ENCODE measurements at regions not wholly inside any gene's neighbourhood (a gene's known extent, or its start where the extent isn't known, plus 50 kb on each side); places are given as distances from the start of the nearest gene placed in this dataset.
A peak's percentile ranks its signal among the peaks of the same experiment; 100 is the strongest.

- no peak overlapping the region for H3K4me3 ChIP-seq (ENCODE audit: low read length)
- TF ChIP-seq CTCF (conservative IDR thresholded peaks at IDR 0.05; ENCODE audit: low read depth, low read length): no peak
- peak; percentile 49 for DNase-seq (ENCODE audit: low read depth)
Observed at GRCh38 chr3:192033246-192033645, 572.3 kb downstream of the PYDC2 start.

- peak; percentile 54 for DNase-seq (ENCODE audit: low read depth)
- no peak for TF ChIP-seq CTCF (conservative IDR thresholded peaks at IDR 0.05; ENCODE audit: low read depth, low read length)
- no peak overlapping the region for H3K4me3 ChIP-seq (ENCODE audit: low read length)
Observed at GRCh38 chr3:192038726-192039125, 577.8 kb downstream of the PYDC2 start.

- no peak for TF ChIP-seq CTCF (conservative IDR thresholded peaks at IDR 0.05; ENCODE audit: low read depth, low read length)
- no peak overlapping the region for H3K4me3 ChIP-seq (ENCODE audit: low read length)
- no peak for DNase-seq (ENCODE audit: low read depth)
Observed at GRCh38 chr3:192039593-192039992, 578.6 kb downstream of the PYDC2 start.

GRCh38 chr3:192040282-192041043 lies 579.5 kb downstream of the PYDC2 start:
- DNase-seq (ENCODE audit: low read depth): no peak
- TF ChIP-seq CTCF (conservative IDR thresholded peaks at IDR 0.05; ENCODE audit: low read depth, low read length): no peak
- no peak overlapping the region for H3K4me3 ChIP-seq (ENCODE audit: low read length)

GRCh38 chr3:192042116-192042515 lies 581.2 kb downstream of the PYDC2 start:
- TF ChIP-seq CTCF (conservative IDR thresholded peaks at IDR 0.05; ENCODE audit: low read depth, low read length): no peak
- no peak for DNase-seq (ENCODE audit: low read depth)
- H3K4me3 ChIP-seq (ENCODE audit: low read length): no peak overlapping the region

GRCh38 chr3:192054881-192055280 lies 593.9 kb downstream of the PYDC2 start:
- DNase-seq (ENCODE audit: low read depth): peak; percentile 28
- no peak for TF ChIP-seq CTCF (conservative IDR thresholded peaks at IDR 0.05; ENCODE audit: low read depth, low read length)

GRCh38 chr3:192055946-192056345 lies 595.0 kb downstream of the PYDC2 start:
- TF ChIP-seq CTCF (conservative IDR thresholded peaks at IDR 0.05; ENCODE audit: low read depth, low read length): no peak
- no peak for DNase-seq (ENCODE audit: low read depth)
- no peak overlapping the region for H3K4me3 ChIP-seq (ENCODE audit: low read length)

More at GRCh38 chr3:192054881-192055280, 593.9 kb downstream of the PYDC2 start:
- H3K4me3 ChIP-seq (ENCODE audit: low read length): no peak overlapping the region
